PC-9 (cell line): ENCODE measurements at regions not wholly inside any gene's neighbourhood (a gene's known extent, or its start where the extent isn't known, plus 50 kb on each side); places are given as distances from the start of the nearest gene placed in this dataset.

Source experiments
- BruUV-seq: library from RNA; stranded (reverse); fragments of 400-500 nt; replicated peaks from 2 replicates; lab custom pipeline; 2021; lab: Mats Ljungman, UMichigan
- CTCF ChIA-PET: fragments of 300-600 bp; sonication (Branson Sonifier 250); formaldehyde crosslinking; loops from one replicate; lab custom pipeline; 2022; ENCODE audit warnings: antibody characterized with exemption; lab: Charles Lee
- POLR2A ChIA-PET: fragments of 300-600 bp; sonication (Branson Sonifier 250); formaldehyde crosslinking; loops from one replicate; lab custom pipeline; 2022; ENCODE audit warnings: antibody characterized with exemption; ENCODE audit not compliant: unreplicated experiment; lab: Charles Lee
- DNase-seq, 2 experiments: peaks; one replicate each; pipeline versions ENCODE4 v3.0.0 to v3.0.0-alpha.2; 2015 to 2022; ENCODE audit warnings: mixed read lengths in 1 of 2
- H2AFZ ChIP-seq: fragments of 200-600 bp; sonication (generic); 2 replicates; pipeline ENCODE4 v1.8.1; 2017; ENCODE audit warnings: antibody characterized with exemption
- H3F3A ChIP-seq: fragments of 200-600 bp; sonication (generic); 2 replicates; pipeline ENCODE4 v1.8.1; 2017; ENCODE audit warnings: antibody characterized with exemption, mild to moderate bottlenecking, low read depth; ENCODE audit not compliant: insufficient read depth
- H3K27ac ChIP-seq: fragments of 200-600 bp; sonication (generic); 2 replicates; pipeline ENCODE4 v1.6.1; 2016; ENCODE audit warnings: mixed run types
- H3K27me3 ChIP-seq: fragments of 200-600 bp; sonication (generic); 2 replicates; pipeline ENCODE4 v1.6.1; 2016; ENCODE audit warnings: low read depth, mixed run types; ENCODE audit not compliant: insufficient read depth
- H3K36me3 ChIP-seq: fragments of 200-600 bp; sonication (generic); 2 replicates; pipeline ENCODE4 v1.6.1; 2016; ENCODE audit warnings: low read depth, mixed run types
- H3K4me1 ChIP-seq: fragments of 200-600 bp; sonication (generic); replicated peaks from 2 replicates; pipeline ENCODE4 v1.6.1; 2016; ENCODE audit warnings: mixed run types; ENCODE audit not compliant: insufficient read depth
- H3K4me2 ChIP-seq: fragments of 200-600 bp; sonication (generic); 2 replicates; pipeline ENCODE4 v1.6.1; 2017; ENCODE audit warnings: mixed run types
- H3K4me3 ChIP-seq: fragments of 200-600 bp; sonication (generic); 2 replicates; pipeline ENCODE4 v1.6.1; 2016; ENCODE audit warnings: mixed run types
- H3K79me2 ChIP-seq: fragments of 200-600 bp; sonication (generic); 2 replicates; pipeline ENCODE4 v1.6.1; 2017; ENCODE audit warnings: low read depth, mixed run types
- H3K9me2 ChIP-seq: fragments of 200-600 bp; sonication (generic); 2 replicates; pipeline ENCODE4 v1.8.1; 2017; ENCODE audit warnings: mild to moderate bottlenecking; ENCODE audit not compliant: insufficient read depth
- H3K9me3 ChIP-seq: fragments of 200-600 bp; sonication (generic); 2 replicates; pipeline ENCODE4 v1.8.1; 2016; ENCODE audit warnings: low read depth; ENCODE audit not compliant: insufficient read depth
- H4K20me1 ChIP-seq: fragments of 200-600 bp; sonication (generic); 2 replicates; pipeline ENCODE4 v1.8.1; 2017; ENCODE audit not compliant: insufficient read depth
- EZH2 ChIP-seq: fragments of 200-600 bp; sonication (generic); IDR thresholded peaks from 2 replicates; pipeline ENCODE4 v1.8.0; 2017; ENCODE audit warnings: antibody characterized with exemption, low read depth
- intact Hi-C: fragments of 100-400 bp; cut with micrococcal nuclease; formaldehyde crosslinking; loops from one replicate; pipeline ENCODE4 v1.10.0; 2022; ENCODE audit not compliant: unreplicated experiment
- TF ChIP-seq, protein P1 (sequence below): fragments of 200-600 bp; sonication (generic); conservative IDR thresholded peaks from 2 replicates; pipeline ENCODE4 v1.6.1; 2017; ENCODE audit warnings: mixed run types, antibody characterized with exemption, mild to moderate bottlenecking, moderate library complexity

DNA sequence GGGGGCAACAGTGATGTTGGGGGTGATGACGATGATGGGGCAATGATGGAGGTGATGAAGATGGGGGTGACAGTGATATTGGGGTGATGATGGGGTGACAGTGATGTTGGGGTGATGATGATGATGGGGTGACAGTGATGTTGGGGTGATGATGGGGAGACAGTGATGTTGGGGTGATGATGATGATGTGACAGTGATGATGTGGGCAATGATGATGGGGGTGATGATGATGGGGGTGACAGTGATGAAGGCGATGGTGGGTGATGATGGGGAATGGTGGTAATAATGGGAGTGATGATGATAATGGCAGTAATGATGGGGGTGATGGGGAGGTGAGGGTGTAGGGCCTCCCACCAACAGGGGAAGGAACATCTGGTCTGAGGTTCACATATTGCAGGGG, 150.6 kb downstream of the ERMARD start:
- intact Hi-C loops: no loop called here
- peaks cover 71% of the 10 kb centered on the region for H3K27me3 ChIP-seq
- H3K79me2 ChIP-seq: no peaks in the 10 kb centered on the region
- ChIA-PET CTCF (no interaction called here), POLR2A (no interaction called here)
- H3K4me3 ChIP-seq: no peak overlapping the region
- H3K4me2 ChIP-seq: no peak overlapping the region
- H3K9me2 ChIP-seq: no peaks in the 10 kb centered on the region
- no peaks in the 10 kb centered on the region for H4K20me1 ChIP-seq
- no TSS peak for BruUV-seq
- TF ChIP-seq, protein P1, sequence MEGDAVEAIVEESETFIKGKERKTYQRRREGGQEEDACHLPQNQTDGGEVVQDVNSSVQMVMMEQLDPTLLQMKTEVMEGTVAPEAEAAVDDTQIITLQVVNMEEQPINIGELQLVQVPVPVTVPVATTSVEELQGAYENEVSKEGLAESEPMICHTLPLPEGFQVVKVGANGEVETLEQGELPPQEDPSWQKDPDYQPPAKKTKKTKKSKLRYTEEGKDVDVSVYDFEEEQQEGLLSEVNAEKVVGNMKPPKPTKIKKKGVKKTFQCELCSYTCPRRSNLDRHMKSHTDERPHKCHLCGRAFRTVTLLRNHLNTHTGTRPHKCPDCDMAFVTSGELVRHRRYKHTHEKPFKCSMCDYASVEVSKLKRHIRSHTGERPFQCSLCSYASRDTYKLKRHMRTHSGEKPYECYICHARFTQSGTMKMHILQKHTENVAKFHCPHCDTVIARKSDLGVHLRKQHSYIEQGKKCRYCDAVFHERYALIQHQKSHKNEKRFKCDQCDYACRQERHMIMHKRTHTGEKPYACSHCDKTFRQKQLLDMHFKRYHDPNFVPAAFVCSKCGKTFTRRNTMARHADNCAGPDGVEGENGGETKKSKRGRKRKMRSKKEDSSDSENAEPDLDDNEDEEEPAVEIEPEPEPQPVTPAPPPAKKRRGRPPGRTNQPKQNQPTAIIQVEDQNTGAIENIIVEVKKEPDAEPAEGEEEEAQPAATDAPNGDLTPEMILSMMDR: no peak
- no peak for TF ChIP-seq EZH2
- DNase-seq: no peak
- H3K36me3 ChIP-seq: no peaks in the 10 kb centered on the region
- no peak overlapping the region for H2AFZ ChIP-seq
- no peaks in the 10 kb centered on the region for H3K9me3 ChIP-seq
- H3F3A ChIP-seq: no peaks in the 10 kb centered on the region
- no peaks in the 10 kb centered on the region for H3K4me1 ChIP-seq
- no peak overlapping the region for H3K27ac ChIP-seq

DNA sequence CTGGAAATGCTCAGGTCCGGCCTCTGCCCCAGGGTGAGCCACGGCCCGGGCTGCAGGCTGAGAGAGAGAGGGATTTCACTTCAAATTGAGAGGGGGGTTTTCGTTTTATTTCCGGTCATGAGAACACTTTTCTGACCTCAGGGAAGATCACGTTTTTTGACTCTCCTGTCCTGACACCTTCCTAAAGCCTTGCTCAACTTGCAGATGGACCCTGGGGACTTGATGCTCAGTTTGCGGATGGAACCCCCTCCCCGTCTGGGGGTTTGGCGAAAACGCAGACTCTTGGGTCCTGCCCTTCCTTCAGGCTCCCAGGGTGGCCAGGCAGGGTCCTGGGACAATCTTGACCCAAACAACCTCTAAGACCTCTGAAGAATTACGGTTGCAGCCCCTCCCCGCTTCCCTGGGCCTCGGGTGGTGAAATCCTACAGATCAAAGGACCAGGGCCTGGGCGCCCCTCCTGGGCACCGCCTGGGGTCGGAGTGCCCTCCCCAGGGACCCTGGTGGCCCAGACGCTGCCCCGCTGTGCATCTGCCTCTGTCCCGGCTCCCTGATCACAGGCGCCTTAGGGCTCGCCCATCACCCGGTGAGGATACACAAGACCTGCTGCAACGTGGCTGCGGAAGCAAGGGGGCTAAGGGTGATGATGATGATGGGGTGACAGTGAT, 148.2 kb downstream of the ERMARD start:
- TF ChIP-seq, protein P1: no peak
- no peak for TF ChIP-seq EZH2
- H3K79me2 ChIP-seq: no peaks in the 10 kb centered on the region
- POLR2A ChIA-PET: no interaction called here
- H3K4me1 ChIP-seq: no peaks in the 10 kb centered on the region
- H3K36me3 ChIP-seq: no peaks in the 10 kb centered on the region
- no peak overlapping the region for H2AFZ ChIP-seq
- H3K4me3 ChIP-seq: no peak overlapping the region
- H4K20me1 ChIP-seq: no peaks in the 10 kb centered on the region
- no TSS peak for BruUV-seq
- intact Hi-C loops: no loop called here
- DNase-seq: no peak
- H3F3A ChIP-seq: no peaks in the 10 kb centered on the region
- peaks cover 70% of the 10 kb centered on the region for H3K27me3 ChIP-seq
- CTCF ChIA-PET: no interaction called here
- no peak overlapping the region for H3K27ac ChIP-seq
- H3K9me2 ChIP-seq: no peaks in the 10 kb centered on the region
- H3K9me3 ChIP-seq: no peaks in the 10 kb centered on the region
- H3K4me2 ChIP-seq: no peak overlapping the region

DNA sequence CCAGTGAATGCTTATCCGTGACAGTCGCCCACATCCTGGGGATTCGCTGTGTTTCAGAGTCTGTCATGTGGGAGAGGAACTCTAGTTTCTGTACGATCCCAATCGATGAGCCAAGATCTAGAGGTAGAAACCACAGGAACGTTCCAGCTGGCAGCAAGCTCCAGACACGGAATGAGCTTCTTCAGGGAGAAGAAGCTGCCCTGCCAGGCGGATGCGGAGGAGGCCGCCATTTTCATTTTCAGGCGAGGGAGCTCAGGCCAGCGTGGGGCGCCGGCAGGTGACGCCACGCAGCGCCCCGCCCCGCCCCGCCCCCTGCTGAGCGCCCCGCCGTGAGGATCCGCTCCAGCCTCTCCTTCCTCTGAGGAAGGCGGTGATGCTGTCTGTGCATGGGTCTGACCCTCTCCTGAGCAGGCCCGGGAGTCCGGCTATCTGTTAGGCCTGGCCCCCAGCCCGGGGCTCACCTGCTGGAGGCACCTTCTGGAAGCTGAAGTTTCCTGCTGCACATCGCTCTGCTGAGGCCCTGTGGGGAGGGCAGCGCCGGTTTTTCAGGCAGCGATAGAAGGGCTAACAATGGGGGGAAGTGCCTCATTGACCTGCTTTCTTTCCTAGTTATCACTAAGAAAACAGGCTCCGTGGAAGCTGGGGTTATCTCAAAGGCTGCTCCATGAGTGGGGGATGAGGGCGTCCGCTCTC, 147.5 kb downstream of the ERMARD start:
- BruUV-seq: no TSS peak
- intact Hi-C loops: no loop called here
- no peak for DNase-seq
- no peaks in the 10 kb centered on the region for H3K9me3 ChIP-seq
- no peaks in the 10 kb centered on the region for H3K9me2 ChIP-seq
- no peaks in the 10 kb centered on the region for H3K79me2 ChIP-seq
- H3K27ac ChIP-seq: no peak overlapping the region
- no peak overlapping the region for H3K4me3 ChIP-seq
- H3K36me3 ChIP-seq: no peaks in the 10 kb centered on the region
- CTCF ChIA-PET: no interaction called here
- no peak overlapping the region for H2AFZ ChIP-seq
- peaks cover 70% of the 10 kb centered on the region for H3K27me3 ChIP-seq
- H3K4me2 ChIP-seq: no peak overlapping the region
- no peak for TF ChIP-seq EZH2
- TF ChIP-seq, protein P1: no peak
- H4K20me1 ChIP-seq: no peaks in the 10 kb centered on the region
- no peaks in the 10 kb centered on the region for H3K4me1 ChIP-seq
- POLR2A ChIA-PET: no interaction called here
- H3F3A ChIP-seq: no peaks in the 10 kb centered on the region
